DOHH2 (cell line): ENCODE measurements at regions not wholly inside any gene's neighbourhood (a gene's known extent, or its start where the extent isn't known, plus 50 kb on each side); places are given as distances from the start of the nearest gene placed in this dataset.

Source experiments
- H3F3A ChIP-seq: fragments of 200-600 bp; sonication (generic), shearing (Covaris generic); 2 replicates; pipeline ENCODE4 v1.6.0; 2016; ENCODE audit warnings: antibody characterized with exemption, mild to moderate bottlenecking; ENCODE audit not compliant: control insufficient read depth, insufficient read depth
- H3K27ac ChIP-seq: fragments of 200-600 bp; sonication (generic); 2 replicates; pipeline ENCODE4 v1.5.1; 2014; ENCODE audit warnings: low read depth, mild to moderate bottlenecking, low read length, moderate library complexity
- H3K27me3 ChIP-seq: fragments of 200-600 bp; sonication (generic); 2 replicates; pipeline ENCODE4 v1.6.1; 2014; ENCODE audit warnings: mild to moderate bottlenecking, low read length, mixed read lengths; ENCODE audit not compliant: control insufficient read depth
- H3K36me3 ChIP-seq: fragments of 200-600 bp; sonication (generic); 2 replicates; pipeline ENCODE4 v1.6.1; 2014; ENCODE audit warnings: mild to moderate bottlenecking, low read length, moderate library complexity, mixed read lengths; ENCODE audit not compliant: control insufficient read depth
- H3K4me1 ChIP-seq: fragments of 200-600 bp; sonication (generic); 2 replicates; pipeline ENCODE4 v1.6.1; 2014; ENCODE audit warnings: mild to moderate bottlenecking, low read length, mixed read lengths; ENCODE audit not compliant: control insufficient read depth
- H3K4me2 ChIP-seq: fragments of 200-600 bp; sonication (generic); 2 replicates; pipeline ENCODE4 v1.6.0; 2014; ENCODE audit warnings: mild to moderate bottlenecking, low read length, moderate library complexity
- H3K4me3 ChIP-seq: fragments of 200-600 bp; sonication (generic); 2 replicates; pipeline ENCODE4 v1.5.1; 2014; ENCODE audit warnings: mild to moderate bottlenecking, low read length, mixed read lengths
- H3K79me2 ChIP-seq: fragments of 200-600 bp; sonication (generic); 2 replicates; pipeline ENCODE4 v1.6.1; 2014; ENCODE audit warnings: mild to moderate bottlenecking, low read length, mixed read lengths; ENCODE audit not compliant: control insufficient read depth
- H3K9me2 ChIP-seq: fragments of 200-600 bp; sonication (generic); replicated peaks from 2 replicates; pipeline ENCODE4 v1.6.1; 2014; ENCODE audit warnings: mild to moderate bottlenecking, low read length, mixed read lengths; ENCODE audit not compliant: control insufficient read depth
- H3K9me3 ChIP-seq: fragments of 200-600 bp; sonication (generic); 2 replicates; pipeline ENCODE4 v1.6.1; 2014; ENCODE audit warnings: antibody characterized with exemption, low read length, mixed read lengths; ENCODE audit not compliant: control insufficient read depth, insufficient read depth
- H4K20me1 ChIP-seq: fragments of 200-600 bp; sonication (generic); 2 replicates; pipeline ENCODE4 v1.6.0; 2014; ENCODE audit warnings: low read depth, mild to moderate bottlenecking, antibody characterized with exemption, low read length, moderate library complexity; ENCODE audit not compliant: control insufficient read depth, insufficient read depth
- EZH2phosphoT487 ChIP-seq: fragments of 200-600 bp; sonication (generic); IDR thresholded peaks from 2 replicates; pipeline ENCODE4 v1.6.1; 2017; ENCODE audit warnings: borderline replicate concordance, mild to moderate bottlenecking, antibody characterized with exemption, low read length, moderate library complexity, mixed read lengths
- TF ChIP-seq, protein P1 (sequence below): fragments of 200-600 bp; sonication (generic); IDR thresholded peaks from one replicate; pipeline ENCODE4 v1.5.1; 2014; ENCODE audit warnings: antibody characterized with exemption, mild to moderate bottlenecking, low read depth, low read length; ENCODE audit not compliant: poor library complexity, severe bottlenecking

DNA sequence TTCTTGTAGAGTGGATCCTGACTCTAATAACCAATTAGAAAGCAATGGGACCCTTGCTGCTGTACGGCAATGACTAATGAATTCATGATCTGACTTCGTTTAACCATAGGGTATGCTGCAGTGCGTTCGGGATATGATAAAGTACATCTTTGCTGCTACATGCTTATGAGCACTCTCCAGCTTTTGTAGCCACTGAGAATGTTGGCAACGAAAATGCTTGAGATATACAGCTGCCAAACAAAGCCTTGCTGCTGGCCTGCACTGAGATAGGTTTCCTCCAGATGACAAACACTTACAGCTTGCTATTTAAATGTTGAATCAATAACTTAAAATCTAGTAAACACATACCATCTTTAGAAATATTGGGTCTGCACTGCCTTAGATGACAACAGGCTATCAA is 372.4 kb upstream of the SLC8A1 start:
- H4K20me1 ChIP-seq, result no peaks in the 10 kb centered on the region
- H3K9me2 ChIP-seq, result no peaks in the 10 kb centered on the region
- H3K27ac ChIP-seq, result no peak overlapping the region
- no peaks in the 10 kb centered on the region for H3K9me3 ChIP-seq
- no peaks in the 10 kb centered on the region; the same call in 1 of the 2 replicates for H3K27me3 ChIP-seq
- no peak for TF ChIP-seq EZH2phosphoT487
- TF ChIP-seq, protein P1, sequence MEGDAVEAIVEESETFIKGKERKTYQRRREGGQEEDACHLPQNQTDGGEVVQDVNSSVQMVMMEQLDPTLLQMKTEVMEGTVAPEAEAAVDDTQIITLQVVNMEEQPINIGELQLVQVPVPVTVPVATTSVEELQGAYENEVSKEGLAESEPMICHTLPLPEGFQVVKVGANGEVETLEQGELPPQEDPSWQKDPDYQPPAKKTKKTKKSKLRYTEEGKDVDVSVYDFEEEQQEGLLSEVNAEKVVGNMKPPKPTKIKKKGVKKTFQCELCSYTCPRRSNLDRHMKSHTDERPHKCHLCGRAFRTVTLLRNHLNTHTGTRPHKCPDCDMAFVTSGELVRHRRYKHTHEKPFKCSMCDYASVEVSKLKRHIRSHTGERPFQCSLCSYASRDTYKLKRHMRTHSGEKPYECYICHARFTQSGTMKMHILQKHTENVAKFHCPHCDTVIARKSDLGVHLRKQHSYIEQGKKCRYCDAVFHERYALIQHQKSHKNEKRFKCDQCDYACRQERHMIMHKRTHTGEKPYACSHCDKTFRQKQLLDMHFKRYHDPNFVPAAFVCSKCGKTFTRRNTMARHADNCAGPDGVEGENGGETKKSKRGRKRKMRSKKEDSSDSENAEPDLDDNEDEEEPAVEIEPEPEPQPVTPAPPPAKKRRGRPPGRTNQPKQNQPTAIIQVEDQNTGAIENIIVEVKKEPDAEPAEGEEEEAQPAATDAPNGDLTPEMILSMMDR, result no peak
- no peak overlapping the region for H3K4me2 ChIP-seq
- H3K4me3 ChIP-seq, result no peak overlapping the region
- no peaks in the 10 kb centered on the region for H3F3A ChIP-seq
- no peaks in the 10 kb centered on the region for H3K4me1 ChIP-seq
- H3K36me3 ChIP-seq, result no peaks in the 10 kb centered on the region
- no peaks in the 10 kb centered on the region for H3K79me2 ChIP-seq

DNA sequence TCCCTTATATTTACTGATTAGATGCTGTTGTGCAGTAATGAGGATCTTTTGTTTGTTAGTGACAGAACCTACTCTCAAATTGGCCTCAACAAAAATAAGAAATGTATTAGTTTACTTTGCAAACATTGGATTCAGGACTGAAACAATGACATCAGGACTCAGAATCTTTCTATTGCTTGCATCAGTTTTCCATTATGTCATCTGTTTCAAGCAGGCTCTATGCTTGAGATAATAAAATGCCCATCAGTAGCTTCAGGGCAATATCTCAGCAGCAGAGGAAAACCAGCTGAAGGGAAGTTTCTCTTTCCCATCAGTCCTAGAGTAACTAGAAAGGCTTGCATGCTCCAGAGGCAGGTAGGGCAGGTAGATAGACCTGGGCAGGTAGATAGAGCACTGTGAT is 375.5 kb upstream of the SLC8A1 start:
- H3K9me2 ChIP-seq, result no peaks in the 10 kb centered on the region
- H3K27ac ChIP-seq, result no peak overlapping the region
- H3K4me3 ChIP-seq, result no peak overlapping the region
- H4K20me1 ChIP-seq, result no peaks in the 10 kb centered on the region
- H3K9me3 ChIP-seq, result no peaks in the 10 kb centered on the region
- no peaks in the 10 kb centered on the region for H3K36me3 ChIP-seq
- no peaks in the 10 kb centered on the region for H3K4me1 ChIP-seq
- no peaks in the 10 kb centered on the region; the same call in 1 of the 2 replicates for H3K27me3 ChIP-seq
- no peaks in the 10 kb centered on the region for H3F3A ChIP-seq
- no peak overlapping the region for H3K4me2 ChIP-seq
- H3K79me2 ChIP-seq, result no peaks in the 10 kb centered on the region
- TF ChIP-seq, protein P1, result no peak
- TF ChIP-seq EZH2phosphoT487, result no peak

DNA sequence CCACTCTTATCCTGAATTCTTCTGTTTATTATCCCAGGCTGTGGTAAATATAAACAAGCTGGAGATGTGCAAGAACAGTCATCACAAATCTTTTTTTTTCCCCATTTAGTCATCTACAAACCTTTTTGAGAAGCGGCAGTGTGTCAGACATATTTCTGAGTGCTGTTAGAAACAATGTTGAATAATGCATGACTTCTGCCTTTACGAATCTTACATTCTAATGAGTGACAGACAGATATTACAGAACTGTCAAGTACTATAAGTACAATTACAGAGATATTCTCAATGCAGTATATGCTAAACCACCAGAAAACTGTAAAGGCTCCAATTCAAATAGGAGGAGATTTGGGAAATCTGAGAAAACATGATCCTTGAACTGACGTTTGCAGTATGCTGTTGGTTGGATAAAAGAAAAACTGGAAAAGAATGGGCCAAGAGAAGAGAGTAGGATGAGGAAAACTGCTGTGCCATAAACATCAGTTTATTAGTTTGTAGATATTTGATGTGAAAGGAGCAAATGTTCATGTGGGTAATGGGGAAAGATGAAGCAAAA is 379.5 kb upstream of the SLC8A1 start:
- Histone ChIP-seq H3K27ac (no peak overlapping the region), H3K4me3 (no peak overlapping the region), H3K4me2 (no peak overlapping the region), H3K9me3 (no peaks in the 10 kb centered on the region), H3K27me3 (no peaks in the 10 kb centered on the region; the same call in 1 of the 2 replicates), H3K9me2 (no peaks in the 10 kb centered on the region), H3K36me3 (no peaks in the 10 kb centered on the region), H4K20me1 (no peaks in the 10 kb centered on the region), H3K79me2 (no peaks in the 10 kb centered on the region), H3K4me1 (no peaks in the 10 kb centered on the region), H3F3A (no peaks in the 10 kb centered on the region)
- TF ChIP-seq EZH2phosphoT487, result no peak
- TF ChIP-seq, protein P1, result no peak

DNA sequence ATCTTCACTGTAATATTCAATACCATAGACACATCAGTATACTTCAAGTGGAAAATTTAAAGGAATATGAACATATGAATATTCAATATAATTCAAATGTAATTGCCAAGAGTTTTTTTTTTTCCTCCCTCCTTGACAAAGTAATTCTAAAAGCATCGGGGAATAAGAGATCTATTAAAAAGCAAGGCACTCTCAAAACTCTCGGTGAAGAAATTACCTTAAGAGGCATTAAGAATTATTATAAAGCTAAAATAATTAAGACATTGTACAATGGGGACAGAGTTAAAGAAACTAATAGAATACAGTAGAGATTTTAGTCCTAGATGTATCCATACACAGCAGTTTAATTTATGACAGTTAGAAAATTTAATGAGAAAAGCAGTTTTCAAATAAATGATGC is 390.0 kb upstream of the SLC8A1 start:
- no peaks in the 10 kb centered on the region for H3K27me3 ChIP-seq
- H3K79me2 ChIP-seq, result no peaks in the 10 kb centered on the region
- H3K27ac ChIP-seq, result no peak overlapping the region
- no peak overlapping the region for H3K4me2 ChIP-seq
- H4K20me1 ChIP-seq, result no peaks in the 10 kb centered on the region
- no peaks in the 10 kb centered on the region for H3K4me1 ChIP-seq
- no peaks in the 10 kb centered on the region for H3F3A ChIP-seq
- no peak overlapping the region for H3K4me3 ChIP-seq
- TF ChIP-seq, protein P1, result no peak
- no peak for TF ChIP-seq EZH2phosphoT487
- H3K9me2 ChIP-seq, result no peaks in the 10 kb centered on the region
- H3K9me3 ChIP-seq, result no peaks in the 10 kb centered on the region
- no peaks in the 10 kb centered on the region for H3K36me3 ChIP-seq
